GM13976 (cell line): ENCODE measurements at regions not wholly inside any gene's neighbourhood (a gene's known extent, or its start where the extent isn't known, plus 50 kb on each side); places are given as distances from the start of the nearest gene placed in this dataset.

ENCODE experiments used
- DNase-seq: peaks from one replicate; pipeline ENCODE4 v3.0.0; 2012; ENCODE audit warnings: low spot score
- CTCF ChIP-seq: IDR thresholded peaks from 2 replicates; pipeline ENCODE4 v1.5.1; 2012; ENCODE audit warnings: borderline replicate concordance, mild to moderate bottlenecking; ENCODE audit not compliant: insufficient read depth; ENCODE audit errors: extremely low read depth, missing control alignments, control extremely low read depth
- in situ Hi-C: fragments of 300-500 bp; cut with MboI; formaldehyde crosslinking; loops from one replicate; pipeline ENCODE4 v1.12.0; 2022; ENCODE audit warnings: low sequenced_read_pairs, mixed read lengths, inconsistent platforms; ENCODE audit not compliant: unreplicated experiment

- no peak for TF ChIP-seq CTCF
- DNase-seq: no peak
- in situ Hi-C loops: no loop called here
Measured at GRCh38 chr10:4532467-4532866, 293.5 kb upstream of the AKR1E2 start.

GRCh38 chr10:4532011-4532410 lies 294.0 kb upstream of the AKR1E2 start:
- TF ChIP-seq CTCF: no peak
- in situ Hi-C loops: no loop called here
- DNase-seq: no peak

- TF ChIP-seq CTCF: no peak
- in situ Hi-C loops: no loop called here
- DNase-seq: no peak
Measured at GRCh38 chr10:4529266-4529665, 296.7 kb upstream of the AKR1E2 start.

- no peak for DNase-seq
- no peak for TF ChIP-seq CTCF
- in situ Hi-C loops: no loop called here
Measured at GRCh38 chr10:4527281-4527970, 298.6 kb upstream of the AKR1E2 start.

- TF ChIP-seq CTCF: no peak
- in situ Hi-C loops: no loop called here
- no peak for DNase-seq
Measured at GRCh38 chr10:4526311-4526731, 299.7 kb upstream of the AKR1E2 start.

- in situ Hi-C loops: no loop called here
- DNase-seq: no peak
- no peak for TF ChIP-seq CTCF
Measured at GRCh38 chr10:4525103-4525502, 300.9 kb upstream of the AKR1E2 start.

- in situ Hi-C loops: no loop called here
Measured at GRCh38 chr10:4522296-4523000, 303.6 kb upstream of the AKR1E2 start.

More at GRCh38 chr10:4522296-4523000, 303.6 kb upstream of the AKR1E2 start:
- TF ChIP-seq CTCF: no peak
- DNase-seq: no peak
